GM21576 (cell line): ENCODE measurements at regions not wholly inside any gene's neighbourhood (a gene's known extent, or its start where the extent isn't known, plus 50 kb on each side); places are given as distances from the start of the nearest gene placed in this dataset.
"Not testable (repeated sequence)": the region's sequence is repeated elsewhere in the genome, so short reads cannot be mapped to it uniquely, and the experiment has no call there.

ENCODE experiments used
- ATAC-seq: cut with Tn5 transposase; IDR thresholded peaks from one replicate; pipeline ENCODE4 v1.9.1; 2021; ENCODE audit warnings: mild to moderate bottlenecking, moderate library complexity; ENCODE audit not compliant: unreplicated experiment

- not testable (repeated sequence) for ATAC-seq
Observed at GRCh38 chr3:103564116-103564515, 1129.3 kb downstream of the ZPLD1 start.

- no peak for ATAC-seq
Observed at GRCh38 chr3:103585809-103586208, 1151.0 kb downstream of the ZPLD1 start.

GRCh38 chr3:103589770-103590169, 1155.0 kb downstream of the ZPLD1 start:
- ATAC-seq = no peak

- ATAC-seq = no peak
Observed at GRCh38 chr3:103600844-103601243, 1166.0 kb downstream of the ZPLD1 start.

- no peak for ATAC-seq
Observed at GRCh38 chr3:103601666-103602065, 1166.9 kb downstream of the ZPLD1 start.

GRCh38 chr3:103609472-103609871, 1174.7 kb downstream of the ZPLD1 start:
- ATAC-seq = no peak

- ATAC-seq = no peak
Observed at GRCh38 chr3:103613397-103614156, 1178.8 kb downstream of the ZPLD1 start.

GRCh38 chr3:103614719-103615118, 1179.9 kb downstream of the ZPLD1 start:
- no peak for ATAC-seq

- ATAC-seq = no peak
Observed at GRCh38 chr3:103617961-103618360, 1183.1 kb downstream of the ZPLD1 start.

GRCh38 chr3:103624271-103624670, 1189.5 kb downstream of the ZPLD1 start:
- ATAC-seq = no peak

- no peak for ATAC-seq
Observed at GRCh38 chr3:103629391-103629790, 1194.6 kb downstream of the ZPLD1 start.

- no peak for ATAC-seq
Observed at GRCh38 chr3:103644450-103644849, 1209.6 kb downstream of the ZPLD1 start.

GRCh38 chr3:103653996-103654395, 1219.2 kb downstream of the ZPLD1 start:
- no peak for ATAC-seq

GRCh38 chr3:103657756-103658155, 1222.9 kb downstream of the ZPLD1 start:
- ATAC-seq = no peak

- ATAC-seq = no peak
Observed at GRCh38 chr3:103660810-103661209, 1226.0 kb downstream of the ZPLD1 start.

- ATAC-seq = no peak
Observed at GRCh38 chr3:103662591-103662990, 1227.8 kb downstream of the ZPLD1 start.

- ATAC-seq = no peak
Observed at GRCh38 chr3:103672346-103672745, 1237.5 kb downstream of the ZPLD1 start.

GRCh38 chr3:103684904-103685303, 1250.1 kb downstream of the ZPLD1 start:
- no peak for ATAC-seq

- ATAC-seq = no peak
Observed at GRCh38 chr3:103685939-103686338, 1251.1 kb downstream of the ZPLD1 start.

GRCh38 chr3:103690536-103690935, 1255.7 kb downstream of the ZPLD1 start:
- no peak for ATAC-seq

- no peak for ATAC-seq
Observed at GRCh38 chr3:103693831-103694230, 1259.0 kb downstream of the ZPLD1 start.

GRCh38 chr3:103698646-103699045, 1263.8 kb downstream of the ZPLD1 start:
- no peak for ATAC-seq

- no peak for ATAC-seq
Observed at GRCh38 chr3:103699228-103699627, 1264.4 kb downstream of the ZPLD1 start.
